Brain microvascular endothelial cell (primary cell): ENCODE measurements at regions not wholly inside any gene's neighbourhood (a gene's known extent, or its start where the extent isn't known, plus 50 kb on each side); places are given as distances from the start of the nearest gene placed in this dataset.

Source experiments
- DNase-seq: peaks from one replicate; pipeline ENCODE4 v3.0.0-alpha.2; 2020
- H3K27ac ChIP-seq: fragments of 250-450 bp; sonication (Bioruptor Pico); 2 replicates; pipeline ENCODE4 v1.5.1; 2020; ENCODE audit warnings: mild to moderate bottlenecking, moderate library complexity
- H3K27me3 ChIP-seq: fragments of 250-450 bp; sonication (Bioruptor Pico); replicated peaks from 2 replicates; pipeline ENCODE4 v1.5.1; 2020; ENCODE audit warnings: mild to moderate bottlenecking
- H3K36me3 ChIP-seq: fragments of 250-450 bp; sonication (Bioruptor Pico); replicated peaks from 2 replicates; pipeline ENCODE4 v1.5.1; 2020; ENCODE audit warnings: mild to moderate bottlenecking
- H3K4me3 ChIP-seq: 2 replicates; pipeline ENCODE4 v1.5.1; 2011; ENCODE audit warnings: low read depth, mild to moderate bottlenecking, control low read depth, low read length, moderate library complexity
- in situ Hi-C: cut with HindIII; loops from 2 replicates; pipeline ENCODE4 v1.10.0; 2017; ENCODE audit warnings: low sequenced_read_pairs, low pct_ligation_motif_present
- TF ChIP-seq, protein P1 (sequence below): IDR thresholded peaks from 2 replicates; pipeline ENCODE4 v1.5.1; 2011; ENCODE audit warnings: low read depth, mild to moderate bottlenecking, moderate library complexity, low read length, control low read depth, inconsistent platforms; ENCODE audit errors: missing control alignments

- peak; percentile 96 for DNase-seq
- in situ Hi-C loops, result no loop called here
- H3K4me3 ChIP-seq, result no peak overlapping the region
These were observed 246.1 kb downstream of the KLF6 start for GRCh38 chr10:3538656-3539531.

DNA sequence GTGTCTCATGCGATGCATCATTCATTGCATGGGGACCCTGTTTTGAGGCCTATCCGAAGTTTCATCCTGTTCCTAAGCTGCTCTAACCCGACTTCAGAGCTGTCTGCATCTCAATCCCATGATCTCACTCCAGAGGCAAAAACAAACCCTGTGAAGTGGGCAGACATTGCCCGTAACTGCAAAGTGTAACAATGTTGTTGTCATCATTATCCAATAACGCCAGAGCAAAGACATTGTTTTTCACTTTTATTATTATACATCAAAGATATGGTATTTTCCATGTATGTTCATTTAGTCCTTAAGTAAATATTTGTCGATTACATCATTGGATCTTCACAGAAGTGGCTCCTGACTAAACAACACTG, 246.7 kb downstream of the KLF6 start:
- DNase-seq, result peak; percentile 46
- TF ChIP-seq, protein P1, sequence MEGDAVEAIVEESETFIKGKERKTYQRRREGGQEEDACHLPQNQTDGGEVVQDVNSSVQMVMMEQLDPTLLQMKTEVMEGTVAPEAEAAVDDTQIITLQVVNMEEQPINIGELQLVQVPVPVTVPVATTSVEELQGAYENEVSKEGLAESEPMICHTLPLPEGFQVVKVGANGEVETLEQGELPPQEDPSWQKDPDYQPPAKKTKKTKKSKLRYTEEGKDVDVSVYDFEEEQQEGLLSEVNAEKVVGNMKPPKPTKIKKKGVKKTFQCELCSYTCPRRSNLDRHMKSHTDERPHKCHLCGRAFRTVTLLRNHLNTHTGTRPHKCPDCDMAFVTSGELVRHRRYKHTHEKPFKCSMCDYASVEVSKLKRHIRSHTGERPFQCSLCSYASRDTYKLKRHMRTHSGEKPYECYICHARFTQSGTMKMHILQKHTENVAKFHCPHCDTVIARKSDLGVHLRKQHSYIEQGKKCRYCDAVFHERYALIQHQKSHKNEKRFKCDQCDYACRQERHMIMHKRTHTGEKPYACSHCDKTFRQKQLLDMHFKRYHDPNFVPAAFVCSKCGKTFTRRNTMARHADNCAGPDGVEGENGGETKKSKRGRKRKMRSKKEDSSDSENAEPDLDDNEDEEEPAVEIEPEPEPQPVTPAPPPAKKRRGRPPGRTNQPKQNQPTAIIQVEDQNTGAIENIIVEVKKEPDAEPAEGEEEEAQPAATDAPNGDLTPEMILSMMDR, result no peak
- Histone ChIP-seq H3K27me3 (no peaks in the 10 kb centered on the region), H3K27ac (peak overlapping the region; percentile 92), H3K36me3 (no peaks in the 10 kb centered on the region), H3K4me3 (no peak overlapping the region)
- in situ Hi-C loops, result no loop called here

More at GRCh38 chr10:3538656-3539531, 246.1 kb downstream of the KLF6 start:
- Histone ChIP-seq H3K36me3 (no peaks in the 10 kb centered on the region), H3K27me3 (no peaks in the 10 kb centered on the region), H3K27ac (peak overlapping the region; percentile 92)
- TF ChIP-seq, protein P1, result no peak

- TF ChIP-seq, protein P1, result no peak
- Histone ChIP-seq H3K4me3 (no peak overlapping the region), H3K36me3 (no peaks in the 10 kb centered on the region), H3K27ac (no peak overlapping the region), H3K27me3 (no peaks in the 10 kb centered on the region)
- in situ Hi-C loops, result no loop called here
- no peak for DNase-seq
These were observed 247.5 kb downstream of the KLF6 start for GRCh38 chr10:3537518-3537917.

- Histone ChIP-seq H3K36me3 (no peaks in the 10 kb centered on the region), H3K4me3 (no peak overlapping the region), H3K27ac (no peak overlapping the region), H3K27me3 (no peaks in the 10 kb centered on the region)
- in situ Hi-C loops, result no loop called here
- TF ChIP-seq, protein P1, result no peak
- no peak for DNase-seq
These were observed 250.0 kb downstream of the KLF6 start for GRCh38 chr10:3535001-3535400.

DNA sequence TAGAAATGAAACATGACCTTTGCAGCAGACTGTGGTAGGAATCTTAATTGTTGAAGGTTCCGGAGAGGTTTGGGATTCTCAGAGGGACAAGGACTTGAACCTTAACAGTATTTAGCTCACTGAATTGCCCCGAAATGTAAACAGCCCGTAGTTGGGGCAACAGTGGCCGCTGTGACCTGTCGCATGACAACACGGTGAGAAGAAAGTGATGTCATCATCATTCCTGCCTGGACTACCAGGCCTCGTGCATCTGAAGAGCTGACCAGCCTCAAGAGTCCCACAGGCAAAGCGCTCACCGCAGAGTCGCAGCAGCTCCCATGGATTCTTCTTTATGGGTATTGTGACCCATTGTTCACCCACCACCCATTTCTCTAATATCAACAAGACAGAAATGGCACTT, 250.6 kb downstream of the KLF6 start:
- Histone ChIP-seq H3K36me3 (no peaks in the 10 kb centered on the region), H3K27me3 (no peaks in the 10 kb centered on the region), H3K4me3 (no peak overlapping the region), H3K27ac (no peak overlapping the region)
- in situ Hi-C loops, result no loop called here
- peak; percentile 54 for DNase-seq
- TF ChIP-seq, protein P1, result no peak

- Histone ChIP-seq H3K27ac (no peak overlapping the region), H3K27me3 (no peaks in the 10 kb centered on the region), H3K4me3 (no peak overlapping the region), H3K36me3 (no peaks in the 10 kb centered on the region)
- in situ Hi-C loops, result no loop called here
- TF ChIP-seq, protein P1, result no peak
- DNase-seq, result no peak
These were observed 251.7 kb downstream of the KLF6 start for GRCh38 chr10:3533296-3533695.
